BE2C (cell line): ENCODE measurements at regions not wholly inside any gene's neighbourhood (a gene's known extent, or its start where the extent isn't known, plus 50 kb on each side); places are given as distances from the start of the nearest gene placed in this dataset.

Experiments
- DNase-seq: peaks from one replicate; pipeline ENCODE4 v3.0.0-alpha.2; 2020
- H3K27me3 ChIP-seq: fragments of 250-450 bp; sonication (Bioruptor Pico); 2 replicates; pipeline ENCODE4 v1.5.1; 2020; ENCODE audit warnings: mild to moderate bottlenecking
- H3K36me3 ChIP-seq: fragments of 250-450 bp; sonication (Bioruptor Pico); 2 replicates; pipeline ENCODE4 v1.5.1; 2020; ENCODE audit warnings: mild to moderate bottlenecking
- H3K4me1 ChIP-seq: fragments of 250-450 bp; sonication (Bioruptor Pico); 2 replicates; pipeline ENCODE4 v1.5.1; 2020
- H3K4me3 ChIP-seq: 2 replicates; pipeline ENCODE4 v1.5.1; 2011; ENCODE audit warnings: low read depth, low read length
- H3K9me3 ChIP-seq: fragments of 250-450 bp; sonication (Bioruptor Pico); 2 replicates; pipeline ENCODE4 v1.5.1; 2020
- CTCF ChIP-seq: IDR thresholded peaks from 2 replicates; pipeline ENCODE4 v1.5.1; 2012; ENCODE audit warnings: mild to moderate bottlenecking, low read depth, low read length

- Histone ChIP-seq H3K27me3 (no peaks in the 10 kb centered on the region), H3K4me3 (no peak overlapping the region), H3K9me3 (no peaks in the 10 kb centered on the region), H3K4me1 (no peaks in the 10 kb centered on the region), H3K36me3 (no peaks in the 10 kb centered on the region)
- no peak for TF ChIP-seq CTCF
- no peak for DNase-seq
Observed at GRCh38 chr18:51337406-51337805, 139.9 kb upstream of the MEX3C start.

GRCh38 chr18:51339856-51340255 lies 142.4 kb upstream of the MEX3C start:
- Histone ChIP-seq H3K36me3 (no peaks in the 10 kb centered on the region), H3K4me3 (no peak overlapping the region), H3K4me1 (no peaks in the 10 kb centered on the region), H3K27me3 (no peaks in the 10 kb centered on the region), H3K9me3 (no peaks in the 10 kb centered on the region)
- TF ChIP-seq CTCF, result no peak
- DNase-seq, result no peak

- no peaks in the 10 kb centered on the region for H3K27me3 ChIP-seq
- H3K9me3 ChIP-seq, result no peaks in the 10 kb centered on the region
- no peak for TF ChIP-seq CTCF
- no peak overlapping the region for H3K4me3 ChIP-seq
- no peaks in the 10 kb centered on the region for H3K4me1 ChIP-seq
- no peaks in the 10 kb centered on the region for H3K36me3 ChIP-seq
- DNase-seq, result no peak
Observed at GRCh38 chr18:51340332-51340731, 142.9 kb upstream of the MEX3C start.

GRCh38 chr18:51342815-51343214 lies 145.3 kb upstream of the MEX3C start:
- Histone ChIP-seq H3K36me3 (no peaks in the 10 kb centered on the region), H3K9me3 (no peaks in the 10 kb centered on the region), H3K4me3 (no peak overlapping the region), H3K4me1 (no peaks in the 10 kb centered on the region), H3K27me3 (no peaks in the 10 kb centered on the region)
- DNase-seq, result no peak
- no peak for TF ChIP-seq CTCF

GRCh38 chr18:51345848-51346391 lies 148.4 kb upstream of the MEX3C start:
- H3K36me3 ChIP-seq, result no peaks in the 10 kb centered on the region
- DNase-seq, result no peak

GRCh38 chr18:51346404-51346803 lies 148.9 kb upstream of the MEX3C start:
- H3K36me3 ChIP-seq, result no peaks in the 10 kb centered on the region
- no peak for DNase-seq
- no peaks in the 10 kb centered on the region for H3K4me1 ChIP-seq
- no peak for TF ChIP-seq CTCF
- no peak overlapping the region for H3K4me3 ChIP-seq
- no peaks in the 10 kb centered on the region for H3K27me3 ChIP-seq
- no peaks in the 10 kb centered on the region for H3K9me3 ChIP-seq

More at GRCh38 chr18:51345848-51346391, 148.4 kb upstream of the MEX3C start:
- Histone ChIP-seq H3K27me3 (no peaks in the 10 kb centered on the region), H3K4me3 (no peak overlapping the region), H3K9me3 (no peaks in the 10 kb centered on the region), H3K4me1 (no peaks in the 10 kb centered on the region)
- no peak for TF ChIP-seq CTCF
